GM19372 (cell line): ENCODE measurements at regions not wholly inside any gene's neighbourhood (a gene's known extent, or its start where the extent isn't known, plus 50 kb on each side); places are given as distances from the start of the nearest gene placed in this dataset.

Experiments
- ATAC-seq: cut with Tn5 transposase; IDR thresholded peaks from one replicate; pipeline ENCODE4 v1.9.1; 2021; ENCODE audit warnings: mild to moderate bottlenecking, low read depth, moderate library complexity; ENCODE audit not compliant: unreplicated experiment

GRCh38 chr1:194341587-194341986 lies 1155.2 kb upstream of the B3GALT2 start:
- no peak for ATAC-seq

GRCh38 chr1:194339471-194339870 lies 1153.1 kb upstream of the B3GALT2 start:
- ATAC-seq = no peak

- no peak for ATAC-seq
These were observed 1152.0 kb upstream of the B3GALT2 start for GRCh38 chr1:194338241-194338948.

- ATAC-seq = no peak
These were observed 1146.8 kb upstream of the B3GALT2 start for GRCh38 chr1:194333240-194333639.

GRCh38 chr1:194331758-194332157 lies 1145.3 kb upstream of the B3GALT2 start:
- no peak for ATAC-seq

GRCh38 chr1:194322751-194323150 lies 1136.3 kb upstream of the B3GALT2 start:
- ATAC-seq = no peak

GRCh38 chr1:194318790-194319280 lies 1132.4 kb upstream of the B3GALT2 start:
- no peak for ATAC-seq

GRCh38 chr1:194309697-194310096 lies 1123.3 kb upstream of the B3GALT2 start:
- no peak for ATAC-seq

GRCh38 chr1:194309269-194309668 lies 1122.9 kb upstream of the B3GALT2 start:
- no peak for ATAC-seq

GRCh38 chr1:194300776-194301175 lies 1114.4 kb upstream of the B3GALT2 start:
- ATAC-seq = no peak

- no peak for ATAC-seq
These were observed 1113.9 kb upstream of the B3GALT2 start for GRCh38 chr1:194300340-194300739.

GRCh38 chr1:194298007-194298598 lies 1111.7 kb upstream of the B3GALT2 start:
- no peak for ATAC-seq

GRCh38 chr1:194297094-194297493 lies 1110.7 kb upstream of the B3GALT2 start:
- ATAC-seq = no peak

- ATAC-seq = no peak
These were observed 1109.8 kb upstream of the B3GALT2 start for GRCh38 chr1:194296201-194296600.

GRCh38 chr1:194295685-194296084 lies 1109.3 kb upstream of the B3GALT2 start:
- peak; percentile 90 for ATAC-seq

- ATAC-seq = no peak
These were observed 1107.5 kb upstream of the B3GALT2 start for GRCh38 chr1:194293851-194294405.

- no peak for ATAC-seq
These were observed 1106.6 kb upstream of the B3GALT2 start for GRCh38 chr1:194292966-194293365.

GRCh38 chr1:194289569-194290266 lies 1103.3 kb upstream of the B3GALT2 start:
- peak; percentile 96 for ATAC-seq

GRCh38 chr1:194288238-194288637 lies 1101.8 kb upstream of the B3GALT2 start:
- no peak for ATAC-seq

GRCh38 chr1:194281376-194281775 lies 1095.0 kb upstream of the B3GALT2 start:
- no peak for ATAC-seq

GRCh38 chr1:194280463-194280862 lies 1094.0 kb upstream of the B3GALT2 start:
- ATAC-seq = no peak
